Prostate gland (tissue), 1 donor: ENCODE measurements at regions not wholly inside any gene's neighbourhood (a gene's known extent, or its start where the extent isn't known, plus 50 kb on each side); places are given as distances from the start of the nearest gene placed in this dataset.

Experiments used
- POLR2A ChIP-seq: fragments of 450-650 bp; IDR thresholded peaks from one replicate; pipeline ENCODE4 v1.6.1; 2016; ENCODE audit warnings: antibody characterized with exemption, mild to moderate bottlenecking
- POLR2AphosphoS5 ChIP-seq: sonication (generic); formaldehyde crosslinking; IDR thresholded peaks from one replicate; pipeline ENCODE4 v1.6.1; 2017; ENCODE audit warnings: antibody characterized with exemption

- TF ChIP-seq POLR2A (no peak), POLR2AphosphoS5 (no peak)
Observed at GRCh38 chr2:211133766-211134165, 577.4 kb downstream of the CPS1 start.
